ENCODE measurements at regions not wholly inside any gene's neighbourhood (a gene's known extent, or its start where the extent isn't known, plus 50 kb on each side); places are given as distances from the start of the nearest gene placed in this dataset.

DNA sequence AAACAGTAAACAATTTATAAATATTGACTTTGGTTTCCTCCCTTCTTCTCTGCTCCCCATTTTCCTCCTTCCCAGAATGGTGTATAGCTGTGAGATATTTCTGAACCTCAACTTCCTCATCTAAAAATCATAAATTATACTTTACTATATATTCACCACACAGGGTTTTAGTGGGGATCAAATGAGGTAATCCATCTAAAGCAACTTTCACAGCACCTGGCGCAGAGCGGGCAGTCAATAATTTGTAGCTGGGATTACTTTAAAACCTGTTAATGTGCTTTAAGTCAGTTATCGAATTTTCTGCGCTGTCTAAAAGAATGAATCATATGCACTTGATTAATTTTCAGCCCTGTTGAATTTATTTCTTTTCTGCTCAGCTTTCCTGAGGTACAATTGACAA lies 172.7 kb downstream of the PTEN start:
- Histone ChIP-seq H3K23ac (ENCODE audit: low read depth, low read length, poor library complexity) (no peak overlapping the region), H4K91ac (ENCODE audit: low read depth, low read length, poor library complexity) (no peak overlapping the region), H3K27me3 (ENCODE audit: control insufficient read depth in 3 of 3, insufficient read depth in 3 of 3, low read depth in 1 of 3, low read length in 3 of 3) (no peaks in the 10 kb centered on the region), H3K4me2 (ENCODE audit: insufficient read depth, low read length, poor library complexity, severe bottlenecking) (no peak overlapping the region), H3K4me1 (ENCODE audit: control insufficient read depth in 2 of 2, insufficient read depth in 1 of 2, low read depth in 1 of 2, low read length in 2 of 2) (no peaks in the 10 kb centered on the region), H3K4me3 (ENCODE audit: low read length in 2 of 2) (no peak overlapping the region), H3K4ac (ENCODE audit: low read length) (no peak overlapping the region), H2BK120ac (ENCODE audit: low read depth, low read length) (no peak overlapping the region), H3K9ac (ENCODE audit: low read depth, low read length, poor library complexity) (no peak overlapping the region), H3K36me3 (replicated peaks in 1 of 2; ENCODE audit: control insufficient read depth in 2 of 2, insufficient read depth in 2 of 2, low read length in 2 of 2) (no peaks in the 10 kb centered on the region), H4K8ac (ENCODE audit: low read depth, low read length) (no peak overlapping the region), H3K18ac (ENCODE audit: low read length) (no peak overlapping the region), H3K27ac (replicated peaks; ENCODE audit: low read length) (no peak overlapping the region), H2AFZ (ENCODE audit: low read length) (no peak overlapping the region), H2AK5ac (ENCODE audit: low read depth, low read length) (no peak overlapping the region), H2BK5ac (ENCODE audit: low read length) (no peak overlapping the region), H3K14ac (ENCODE audit: low read length) (no peak overlapping the region), H2BK12ac (ENCODE audit: low read length) (no peak overlapping the region), H3K9me3 (replicated peaks in 1 of 2; ENCODE audit: control insufficient read depth in 2 of 2, insufficient read depth in 1 of 2, low read depth in 1 of 2, low read length in 2 of 2) (no peaks in the 10 kb centered on the region), H2BK15ac (ENCODE audit: low read length) (no peak overlapping the region), H3K79me1 (ENCODE audit: low read depth, low read length) (no peaks in the 10 kb centered on the region)
- WGBS, 2 donors (ENCODE audit: extremely low coverage in 2 of 2, insufficient read length in 2 of 2, insufficient replicate concordance in 1 of 2): no CpG with 5 or more reads among the region's 4 CpGs
- no peak for DNase-seq (ENCODE audit: low spot score)

DNA sequence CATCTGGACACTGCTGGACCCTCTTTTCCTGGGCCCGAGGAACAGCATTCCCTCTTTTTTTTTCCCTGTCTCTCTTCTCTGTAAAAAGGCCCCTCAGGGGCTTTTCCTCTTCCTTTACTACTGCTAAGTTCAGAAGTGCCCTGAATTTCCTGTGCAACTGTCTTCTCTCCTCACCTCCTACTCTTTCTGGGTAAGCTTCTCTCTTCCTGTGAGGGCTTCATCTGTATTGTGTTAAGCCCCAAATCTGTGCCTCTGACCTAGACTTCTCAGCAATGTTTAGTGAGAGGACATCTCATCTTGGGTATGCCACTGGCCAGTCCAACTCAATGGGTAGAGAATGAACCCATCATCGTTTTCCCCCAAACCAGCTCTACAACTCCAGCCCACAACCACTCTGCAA lies 174.2 kb downstream of the PTEN start:
- no CpG with 5 or more reads among the region's 2 CpGs for WGBS, 2 donors (ENCODE audit: extremely low coverage in 2 of 2, insufficient read length in 2 of 2, insufficient replicate concordance in 1 of 2)
- no peaks in the 10 kb centered on the region for H3K36me3 ChIP-seq (replicated peaks in 1 of 2; ENCODE audit: control insufficient read depth in 2 of 2, insufficient read depth in 2 of 2, low read length in 2 of 2)
- no peak overlapping the region for H3K4me2 ChIP-seq (ENCODE audit: insufficient read depth, low read length, poor library complexity, severe bottlenecking)
- H2BK12ac ChIP-seq (ENCODE audit: low read length): no peak overlapping the region
- no peak overlapping the region for H3K4ac ChIP-seq (ENCODE audit: low read length)
- no peak overlapping the region for H3K23ac ChIP-seq (ENCODE audit: low read depth, low read length, poor library complexity)
- H3K9me3 ChIP-seq (replicated peaks in 1 of 2; ENCODE audit: control insufficient read depth in 2 of 2, insufficient read depth in 1 of 2, low read depth in 1 of 2, low read length in 2 of 2): no peaks in the 10 kb centered on the region
- DNase-seq (ENCODE audit: low spot score): no peak
- no peak overlapping the region for H4K91ac ChIP-seq (ENCODE audit: low read depth, low read length, poor library complexity)
- H3K4me3 ChIP-seq (ENCODE audit: low read length in 2 of 2): no peak overlapping the region
- no peak overlapping the region for H4K8ac ChIP-seq (ENCODE audit: low read depth, low read length)
- no peaks in the 10 kb centered on the region for H3K79me1 ChIP-seq (ENCODE audit: low read depth, low read length)
- H3K27ac ChIP-seq (replicated peaks; ENCODE audit: low read length): no peak overlapping the region
- no peak overlapping the region for H2AFZ ChIP-seq (ENCODE audit: low read length)
- H3K9ac ChIP-seq (ENCODE audit: low read depth, low read length, poor library complexity): no peak overlapping the region
- H3K27me3 ChIP-seq (ENCODE audit: control insufficient read depth in 3 of 3, insufficient read depth in 3 of 3, low read depth in 1 of 3, low read length in 3 of 3): no peaks in the 10 kb centered on the region
- H2BK15ac ChIP-seq (ENCODE audit: low read length): no peak overlapping the region
- H2AK5ac ChIP-seq (ENCODE audit: low read depth, low read length): no peak overlapping the region
- no peak overlapping the region for H2BK120ac ChIP-seq (ENCODE audit: low read depth, low read length)
- H3K4me1 ChIP-seq (ENCODE audit: control insufficient read depth in 2 of 2, insufficient read depth in 1 of 2, low read depth in 1 of 2, low read length in 2 of 2): no peaks in the 10 kb centered on the region
- H3K18ac ChIP-seq (ENCODE audit: low read length): no peak overlapping the region
- no peak overlapping the region for H2BK5ac ChIP-seq (ENCODE audit: low read length)
- H3K14ac ChIP-seq (ENCODE audit: low read length): no peak overlapping the region

DNA sequence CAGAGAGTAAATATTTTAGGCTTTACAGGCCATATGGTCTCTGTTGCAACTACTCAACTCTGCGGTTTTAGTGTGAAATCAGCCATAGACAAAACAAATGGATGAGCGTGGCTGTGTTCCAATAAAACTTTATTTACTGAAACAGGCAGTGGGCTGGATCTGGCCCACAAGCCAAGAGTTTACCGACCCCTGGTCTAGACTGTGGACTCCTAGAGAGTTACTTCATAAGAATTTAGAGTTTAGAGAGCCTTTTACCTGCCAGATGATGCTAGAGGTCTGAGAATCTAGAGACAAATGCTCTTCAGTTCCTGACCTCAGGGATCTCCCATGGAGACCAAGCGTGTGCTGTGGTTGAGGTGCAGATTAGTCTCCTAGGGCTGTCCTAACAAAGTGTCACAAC lies 174.8 kb downstream of the PTEN start:
- Histone ChIP-seq H2AFZ (ENCODE audit: low read length) (no peak overlapping the region), H3K23ac (ENCODE audit: low read depth, low read length, poor library complexity) (no peak overlapping the region), H3K14ac (ENCODE audit: low read length) (no peak overlapping the region), H3K4me1 (ENCODE audit: control insufficient read depth in 2 of 2, insufficient read depth in 1 of 2, low read depth in 1 of 2, low read length in 2 of 2) (no peaks in the 10 kb centered on the region), H3K4ac (ENCODE audit: low read length) (no peak overlapping the region), H2BK120ac (ENCODE audit: low read depth, low read length) (no peak overlapping the region), H2BK5ac (ENCODE audit: low read length) (no peak overlapping the region), H3K4me2 (ENCODE audit: insufficient read depth, low read length, poor library complexity, severe bottlenecking) (no peak overlapping the region), H3K9me3 (replicated peaks in 1 of 2; ENCODE audit: control insufficient read depth in 2 of 2, insufficient read depth in 1 of 2, low read depth in 1 of 2, low read length in 2 of 2) (no peaks in the 10 kb centered on the region), H2AK5ac (ENCODE audit: low read depth, low read length) (no peak overlapping the region), H3K36me3 (replicated peaks in 1 of 2; ENCODE audit: control insufficient read depth in 2 of 2, insufficient read depth in 2 of 2, low read length in 2 of 2) (no peaks in the 10 kb centered on the region), H2BK12ac (ENCODE audit: low read length) (no peak overlapping the region), H3K9ac (ENCODE audit: low read depth, low read length, poor library complexity) (no peak overlapping the region), H4K8ac (ENCODE audit: low read depth, low read length) (no peak overlapping the region), H3K27me3 (ENCODE audit: control insufficient read depth in 3 of 3, insufficient read depth in 3 of 3, low read depth in 1 of 3, low read length in 3 of 3) (no peaks in the 10 kb centered on the region), H3K18ac (ENCODE audit: low read length) (no peak overlapping the region), H3K4me3 (ENCODE audit: low read length in 2 of 2) (no peak overlapping the region), H3K79me1 (ENCODE audit: low read depth, low read length) (no peaks in the 10 kb centered on the region), H4K91ac (ENCODE audit: low read depth, low read length, poor library complexity) (no peak overlapping the region), H3K27ac (replicated peaks; ENCODE audit: low read length) (no peak overlapping the region), H2BK15ac (ENCODE audit: low read length) (no peak overlapping the region)
- WGBS, 2 donors (ENCODE audit: extremely low coverage in 2 of 2, insufficient read length in 2 of 2, insufficient replicate concordance in 1 of 2): no CpG with 5 or more reads among the region's 4 CpGs
- no peak for DNase-seq (ENCODE audit: low spot score)

DNA sequence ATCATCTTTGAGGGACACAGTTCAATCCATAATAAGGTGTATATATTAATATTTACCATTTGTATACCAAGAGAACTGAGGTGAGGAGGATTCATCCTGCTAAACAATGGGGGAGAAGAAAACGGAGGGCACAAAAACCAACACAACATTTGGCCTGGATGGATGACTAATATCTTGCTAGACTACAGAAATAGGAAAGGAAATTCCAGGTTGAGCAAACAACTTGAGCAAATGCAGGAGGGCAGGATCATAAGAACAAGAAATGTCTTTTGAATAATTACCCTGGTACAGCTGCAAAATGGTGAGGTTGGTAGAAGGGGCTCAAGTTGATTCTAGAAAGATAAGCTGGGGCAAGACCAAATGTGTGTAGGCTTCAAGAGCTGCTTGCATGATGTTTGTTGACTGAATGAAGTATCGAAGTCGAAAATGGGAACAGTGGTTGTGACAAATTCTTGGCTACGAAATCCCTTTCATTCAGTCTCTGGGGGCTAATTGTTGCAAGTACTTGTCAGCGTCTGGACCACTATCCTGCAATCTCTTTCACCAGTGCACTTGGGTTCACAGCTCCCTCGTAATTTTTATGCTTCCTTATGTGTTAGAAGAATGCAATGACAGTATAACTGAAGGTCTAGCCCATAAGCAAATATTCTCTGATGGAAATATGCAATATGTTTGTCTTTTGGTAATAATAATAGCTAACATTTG lies 176.2 kb downstream of the PTEN start:
- H2AK5ac ChIP-seq (ENCODE audit: low read depth, low read length): no peak overlapping the region
- no peak overlapping the region for H3K27ac ChIP-seq (replicated peaks; ENCODE audit: low read length)
- no peak overlapping the region for H2BK5ac ChIP-seq (ENCODE audit: low read length)
- no peaks in the 10 kb centered on the region for H3K4me1 ChIP-seq (ENCODE audit: control insufficient read depth in 2 of 2, insufficient read depth in 1 of 2, low read depth in 1 of 2, low read length in 2 of 2)
- H3K36me3 ChIP-seq (replicated peaks in 1 of 2; ENCODE audit: control insufficient read depth in 2 of 2, insufficient read depth in 2 of 2, low read length in 2 of 2): no peaks in the 10 kb centered on the region
- no peaks in the 10 kb centered on the region for H3K27me3 ChIP-seq (ENCODE audit: control insufficient read depth in 3 of 3, insufficient read depth in 3 of 3, low read depth in 1 of 3, low read length in 3 of 3)
- no peak overlapping the region for H3K4ac ChIP-seq (ENCODE audit: low read length)
- no peak overlapping the region for H3K4me3 ChIP-seq (ENCODE audit: low read length in 2 of 2)
- H3K9me3 ChIP-seq (replicated peaks in 1 of 2; ENCODE audit: control insufficient read depth in 2 of 2, insufficient read depth in 1 of 2, low read depth in 1 of 2, low read length in 2 of 2): no peaks in the 10 kb centered on the region
- H2BK15ac ChIP-seq (ENCODE audit: low read length): no peak overlapping the region
- no peak overlapping the region for H3K14ac ChIP-seq (ENCODE audit: low read length)
- no peak overlapping the region for H3K18ac ChIP-seq (ENCODE audit: low read length)
- H4K91ac ChIP-seq (ENCODE audit: low read depth, low read length, poor library complexity): no peak overlapping the region
- H2AFZ ChIP-seq (ENCODE audit: low read length): no peak overlapping the region
- no peak overlapping the region for H3K9ac ChIP-seq (ENCODE audit: low read depth, low read length, poor library complexity)
- WGBS, 2 donors (ENCODE audit: extremely low coverage in 2 of 2, insufficient read length in 2 of 2, insufficient replicate concordance in 1 of 2): no CpG with 5 or more reads among the region's 6 CpGs
- H4K8ac ChIP-seq (ENCODE audit: low read depth, low read length): no peak overlapping the region
- H2BK120ac ChIP-seq (ENCODE audit: low read depth, low read length): no peak overlapping the region
- no peak overlapping the region for H3K4me2 ChIP-seq (ENCODE audit: insufficient read depth, low read length, poor library complexity, severe bottlenecking)
- H3K23ac ChIP-seq (ENCODE audit: low read depth, low read length, poor library complexity): no peak overlapping the region
- no peak overlapping the region for H2BK12ac ChIP-seq (ENCODE audit: low read length)
- no peak for DNase-seq (ENCODE audit: low spot score)
- H3K79me1 ChIP-seq (ENCODE audit: low read depth, low read length): no peaks in the 10 kb centered on the region
